OCI-LY7 (cell line): ENCODE measurements at regions not wholly inside any gene's neighbourhood (a gene's known extent, or its start where the extent isn't known, plus 50 kb on each side); places are given as distances from the start of the nearest gene placed in this dataset.

Experiments used
- BruUV-seq: library from RNA; stranded (reverse); fragments of 400-500 nt; replicated peaks from 2 replicates; lab custom pipeline; 2021; lab: Mats Ljungman, UMichigan
- CTCF ChIA-PET: fragments of 300-600 bp; sonication (Branson Sonifier 250); formaldehyde crosslinking; loops from one replicate; lab custom pipeline; 2022; ENCODE audit warnings: antibody characterized with exemption; ENCODE audit not compliant: unreplicated experiment; lab: Charles Lee
- POLR2A ChIA-PET: fragments of 300-600 bp; sonication (Branson Sonifier 250); formaldehyde crosslinking; loops from one replicate; lab custom pipeline; 2022; ENCODE audit warnings: antibody characterized with exemption; lab: Charles Lee
- DNase-seq: peaks from one replicate; pipeline ENCODE4 v3.0.0-alpha.2; 2015; ENCODE audit warnings: low spot score
- H2AFZ ChIP-seq: fragments of 200-600 bp; sonication (generic), shearing (Covaris generic); 2 replicates; pipeline ENCODE4 v1.6.1; 2014; ENCODE audit warnings: mild to moderate bottlenecking, antibody characterized with exemption, low read length, moderate library complexity
- H3K27ac ChIP-seq: fragments of 200-600 bp; sonication (generic); 2 replicates; pipeline ENCODE4 v1.5.1; 2014; ENCODE audit warnings: mixed run types, low read depth, mild to moderate bottlenecking, moderate library complexity, low read length, inconsistent platforms; ENCODE audit not compliant: poor library complexity, severe bottlenecking
- H3K36me3 ChIP-seq: fragments of 200-600 bp; sonication (generic); 2 replicates; pipeline ENCODE4 v1.6.1; 2014; ENCODE audit warnings: mild to moderate bottlenecking, antibody characterized with exemption, low read length, moderate library complexity, mixed read lengths; ENCODE audit not compliant: insufficient read depth
- H3K4me1 ChIP-seq: fragments of 200-600 bp; sonication (generic); 2 replicates; pipeline ENCODE4 v1.5.1; 2014; ENCODE audit warnings: mild to moderate bottlenecking, low read length; ENCODE audit not compliant: insufficient read depth, poor library complexity, severe bottlenecking
- H3K4me2 ChIP-seq: fragments of 200-600 bp; sonication (generic); 2 replicates; pipeline ENCODE4 v1.6.1; 2014; ENCODE audit warnings: mild to moderate bottlenecking, low read length
- H3K4me3 ChIP-seq: fragments of 200-600 bp; sonication (generic); 2 replicates; pipeline ENCODE4 v1.5.1; 2014; ENCODE audit warnings: mild to moderate bottlenecking, low read depth, low read length; ENCODE audit not compliant: poor library complexity, severe bottlenecking
- H3K79me2 ChIP-seq: fragments of 200-600 bp; sonication (generic); 2 replicates; pipeline ENCODE4 v1.6.1; 2016; ENCODE audit warnings: low read depth, mild to moderate bottlenecking, low read length, moderate library complexity, mixed read lengths; ENCODE audit not compliant: insufficient read depth
- H3K9me2 ChIP-seq: fragments of 200-600 bp; sonication (generic); 2 replicates; pipeline ENCODE4 v1.6.1; 2016; ENCODE audit warnings: mild to moderate bottlenecking, low read length, mixed read lengths; ENCODE audit not compliant: insufficient read depth
- H3K9me3 ChIP-seq: fragments of 200-600 bp; sonication (generic); 2 replicates; pipeline ENCODE4 v1.6.1; 2014; ENCODE audit warnings: mild to moderate bottlenecking, mixed run types, low read length, mixed read lengths
- H4K20me1 ChIP-seq: fragments of 200-600 bp; sonication (generic); 2 replicates; pipeline ENCODE4 v1.6.1; 2014; ENCODE audit warnings: mild to moderate bottlenecking, antibody characterized with exemption, low read length, moderate library complexity, mixed read lengths; ENCODE audit not compliant: insufficient read depth
- EZH2phosphoT487 ChIP-seq: fragments of 200-600 bp; sonication (generic); IDR thresholded peaks from 2 replicates; pipeline ENCODE4 v1.6.1; 2018; ENCODE audit warnings: low read depth, borderline replicate concordance, mild to moderate bottlenecking, mixed run types, antibody characterized with exemption, low read length, moderate library complexity, mixed read lengths
- intact Hi-C: fragments of 100-400 bp; cut with micrococcal nuclease; formaldehyde crosslinking; loops from one replicate; pipeline ENCODE4 v1.10.0; 2022; ENCODE audit not compliant: unreplicated experiment
- TF ChIP-seq, protein P1 (sequence below): fragments of 200-600 bp; sonication (generic); conservative IDR thresholded peaks from 2 replicates; pipeline ENCODE4 v1.5.1; 2014; ENCODE audit warnings: mild to moderate bottlenecking, antibody characterized with exemption, low read length, moderate library complexity, mixed read lengths

- Histone ChIP-seq H3K4me3 (no peak overlapping the region), H3K79me2 (no peaks in the 10 kb centered on the region), H3K9me2 (no peaks in the 10 kb centered on the region), H3K36me3 (no peaks in the 10 kb centered on the region), H3K4me1 (no peaks in the 10 kb centered on the region), H4K20me1 (no peaks in the 10 kb centered on the region), H2AFZ (no peak overlapping the region), H3K27ac (no peak overlapping the region), H3K9me3 (no peaks in the 10 kb centered on the region), H3K4me2 (no peak overlapping the region)
- intact Hi-C loops: no loop called here
- no peak for DNase-seq
- CTCF ChIA-PET: no interaction called here
- no TSS peak for BruUV-seq
- no peak for TF ChIP-seq EZH2phosphoT487
- TF ChIP-seq, protein P1, sequence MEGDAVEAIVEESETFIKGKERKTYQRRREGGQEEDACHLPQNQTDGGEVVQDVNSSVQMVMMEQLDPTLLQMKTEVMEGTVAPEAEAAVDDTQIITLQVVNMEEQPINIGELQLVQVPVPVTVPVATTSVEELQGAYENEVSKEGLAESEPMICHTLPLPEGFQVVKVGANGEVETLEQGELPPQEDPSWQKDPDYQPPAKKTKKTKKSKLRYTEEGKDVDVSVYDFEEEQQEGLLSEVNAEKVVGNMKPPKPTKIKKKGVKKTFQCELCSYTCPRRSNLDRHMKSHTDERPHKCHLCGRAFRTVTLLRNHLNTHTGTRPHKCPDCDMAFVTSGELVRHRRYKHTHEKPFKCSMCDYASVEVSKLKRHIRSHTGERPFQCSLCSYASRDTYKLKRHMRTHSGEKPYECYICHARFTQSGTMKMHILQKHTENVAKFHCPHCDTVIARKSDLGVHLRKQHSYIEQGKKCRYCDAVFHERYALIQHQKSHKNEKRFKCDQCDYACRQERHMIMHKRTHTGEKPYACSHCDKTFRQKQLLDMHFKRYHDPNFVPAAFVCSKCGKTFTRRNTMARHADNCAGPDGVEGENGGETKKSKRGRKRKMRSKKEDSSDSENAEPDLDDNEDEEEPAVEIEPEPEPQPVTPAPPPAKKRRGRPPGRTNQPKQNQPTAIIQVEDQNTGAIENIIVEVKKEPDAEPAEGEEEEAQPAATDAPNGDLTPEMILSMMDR: no peak
- POLR2A ChIA-PET: interaction anchor here (0.7 kb wide), 1 partner anchor 136 kb away, joined by 4 read pairs; no protein-coding TSS in a partner anchor
Observed at GRCh38 chr20:51193066-51193772, 170.3 kb upstream of the KCNG1 start.

- no peaks in the 10 kb centered on the region for H4K20me1 ChIP-seq
- intact Hi-C loops: no loop called here
- BruUV-seq: no TSS peak
- no peaks in the 10 kb centered on the region for H3K9me3 ChIP-seq
- POLR2A ChIA-PET: interaction anchor here (0.6 kb wide), 1 partner anchor 21 kb away, joined by 4 read pairs; no protein-coding TSS in a partner anchor
- no peak overlapping the region for H3K4me3 ChIP-seq
- DNase-seq: no peak
- no peaks in the 10 kb centered on the region for H3K36me3 ChIP-seq
- H3K4me2 ChIP-seq: no peak overlapping the region
- H3K27ac ChIP-seq: no peak overlapping the region
- H3K4me1 ChIP-seq: no peaks in the 10 kb centered on the region
- H2AFZ ChIP-seq: no peak overlapping the region
- CTCF ChIA-PET: no interaction called here
- no peaks in the 10 kb centered on the region for H3K79me2 ChIP-seq
- TF ChIP-seq, protein P1: no peak
- no peak for TF ChIP-seq EZH2phosphoT487
- no peaks in the 10 kb centered on the region for H3K9me2 ChIP-seq
Observed at GRCh38 chr20:51190783-51191180, 167.9 kb upstream of the KCNG1 start.
